ENCODE measurements at regions not wholly inside any gene's neighbourhood (a gene's known extent, or its start where the extent isn't known, plus 50 kb on each side); places are given as distances from the start of the nearest gene placed in this dataset.

DNA sequence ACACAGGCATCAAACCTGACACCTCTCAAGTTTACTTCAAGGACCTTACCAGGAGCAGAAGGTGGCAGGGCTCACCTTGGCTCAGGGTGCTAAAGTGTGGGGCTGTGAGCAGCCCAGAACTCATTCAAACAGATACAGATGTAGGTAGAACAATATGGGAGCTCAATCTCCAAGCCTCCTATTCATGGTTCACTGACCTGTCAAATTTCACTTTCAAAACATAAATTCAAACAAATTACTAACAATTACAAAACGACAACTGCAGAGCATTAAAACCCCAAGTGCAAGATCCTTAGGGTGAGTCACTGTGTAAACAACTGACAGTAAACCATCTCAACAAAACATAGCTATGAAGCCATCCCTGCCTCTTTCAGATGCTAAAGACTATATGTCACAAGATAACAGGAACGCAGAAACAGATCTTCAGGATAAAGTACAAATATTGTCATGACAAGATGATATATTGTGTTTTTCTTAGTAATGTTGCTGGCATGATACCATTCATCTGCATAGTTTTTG, 303.5 kb upstream of the ANO3 start:
- Histone ChIP-seq H3K4me3 (replicated peaks; ENCODE audit: insufficient read depth, low read length) (no peak overlapping the region), H3K27ac (replicated peaks) (no peak overlapping the region), H3K27me3 (ENCODE audit: insufficient read depth, poor library complexity, severe bottlenecking) (no peaks in the 10 kb centered on the region)
- TF ChIP-seq GABPA (IDR thresholded peaks at IDR 0.05; ENCODE audit: low read depth) (no peak), POLR2AphosphoS5 (IDR thresholded peaks at IDR 0.05; ENCODE audit: low read depth) (no peak), SPI1 (IDR thresholded peaks at IDR 0.05; ENCODE audit: borderline replicate concordance, low read depth) (no peak)
- TF ChIP-seq, protein P1, sequence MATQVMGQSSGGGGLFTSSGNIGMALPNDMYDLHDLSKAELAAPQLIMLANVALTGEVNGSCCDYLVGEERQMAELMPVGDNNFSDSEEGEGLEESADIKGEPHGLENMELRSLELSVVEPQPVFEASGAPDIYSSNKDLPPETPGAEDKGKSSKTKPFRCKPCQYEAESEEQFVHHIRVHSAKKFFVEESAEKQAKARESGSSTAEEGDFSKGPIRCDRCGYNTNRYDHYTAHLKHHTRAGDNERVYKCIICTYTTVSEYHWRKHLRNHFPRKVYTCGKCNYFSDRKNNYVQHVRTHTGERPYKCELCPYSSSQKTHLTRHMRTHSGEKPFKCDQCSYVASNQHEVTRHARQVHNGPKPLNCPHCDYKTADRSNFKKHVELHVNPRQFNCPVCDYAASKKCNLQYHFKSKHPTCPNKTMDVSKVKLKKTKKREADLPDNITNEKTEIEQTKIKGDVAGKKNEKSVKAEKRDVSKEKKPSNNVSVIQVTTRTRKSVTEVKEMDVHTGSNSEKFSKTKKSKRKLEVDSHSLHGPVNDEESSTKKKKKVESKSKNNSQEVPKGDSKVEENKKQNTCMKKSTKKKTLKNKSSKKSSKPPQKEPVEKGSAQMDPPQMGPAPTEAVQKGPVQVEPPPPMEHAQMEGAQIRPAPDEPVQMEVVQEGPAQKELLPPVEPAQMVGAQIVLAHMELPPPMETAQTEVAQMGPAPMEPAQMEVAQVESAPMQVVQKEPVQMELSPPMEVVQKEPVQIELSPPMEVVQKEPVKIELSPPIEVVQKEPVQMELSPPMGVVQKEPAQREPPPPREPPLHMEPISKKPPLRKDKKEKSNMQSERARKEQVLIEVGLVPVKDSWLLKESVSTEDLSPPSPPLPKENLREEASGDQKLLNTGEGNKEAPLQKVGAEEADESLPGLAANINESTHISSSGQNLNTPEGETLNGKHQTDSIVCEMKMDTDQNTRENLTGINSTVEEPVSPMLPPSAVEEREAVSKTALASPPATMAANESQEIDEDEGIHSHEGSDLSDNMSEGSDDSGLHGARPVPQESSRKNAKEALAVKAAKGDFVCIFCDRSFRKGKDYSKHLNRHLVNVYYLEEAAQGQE (IDR thresholded peaks at IDR 0.05; ENCODE audit: insufficient replicate concordance, low read depth), result no peak
- TF ChIP-seq, protein P2, sequence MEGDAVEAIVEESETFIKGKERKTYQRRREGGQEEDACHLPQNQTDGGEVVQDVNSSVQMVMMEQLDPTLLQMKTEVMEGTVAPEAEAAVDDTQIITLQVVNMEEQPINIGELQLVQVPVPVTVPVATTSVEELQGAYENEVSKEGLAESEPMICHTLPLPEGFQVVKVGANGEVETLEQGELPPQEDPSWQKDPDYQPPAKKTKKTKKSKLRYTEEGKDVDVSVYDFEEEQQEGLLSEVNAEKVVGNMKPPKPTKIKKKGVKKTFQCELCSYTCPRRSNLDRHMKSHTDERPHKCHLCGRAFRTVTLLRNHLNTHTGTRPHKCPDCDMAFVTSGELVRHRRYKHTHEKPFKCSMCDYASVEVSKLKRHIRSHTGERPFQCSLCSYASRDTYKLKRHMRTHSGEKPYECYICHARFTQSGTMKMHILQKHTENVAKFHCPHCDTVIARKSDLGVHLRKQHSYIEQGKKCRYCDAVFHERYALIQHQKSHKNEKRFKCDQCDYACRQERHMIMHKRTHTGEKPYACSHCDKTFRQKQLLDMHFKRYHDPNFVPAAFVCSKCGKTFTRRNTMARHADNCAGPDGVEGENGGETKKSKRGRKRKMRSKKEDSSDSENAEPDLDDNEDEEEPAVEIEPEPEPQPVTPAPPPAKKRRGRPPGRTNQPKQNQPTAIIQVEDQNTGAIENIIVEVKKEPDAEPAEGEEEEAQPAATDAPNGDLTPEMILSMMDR (IDR thresholded peaks at IDR 0.05; ENCODE audit: insufficient read depth, low read length), result no peak
- no peak for DNase-seq (ENCODE audit: low read depth in 1 of 2, low spot score in 1 of 2)

DNA sequence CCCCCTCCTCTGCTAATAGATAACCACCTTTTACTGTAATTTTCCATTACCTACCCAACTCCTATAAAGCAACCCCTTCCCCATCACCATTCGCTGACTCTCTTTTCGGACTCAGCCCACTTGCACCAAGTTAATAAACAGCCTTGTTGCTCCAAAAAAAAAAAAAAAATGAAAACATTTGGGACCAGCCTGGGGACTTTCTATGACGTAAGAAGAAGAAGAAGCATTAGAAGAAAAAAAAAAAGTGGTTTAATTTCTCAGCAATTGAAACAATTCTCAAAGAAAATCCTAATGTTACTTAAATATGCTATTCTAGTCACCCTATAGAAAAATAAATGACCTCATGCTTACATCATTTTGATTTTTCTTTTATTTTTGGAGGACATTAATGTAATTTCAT, 301.5 kb upstream of the ANO3 start:
- TF ChIP-seq, protein P1 (IDR thresholded peaks at IDR 0.05; ENCODE audit: insufficient replicate concordance, low read depth), result no peak
- TF ChIP-seq, protein P2 (IDR thresholded peaks at IDR 0.05; ENCODE audit: insufficient read depth, low read length), result no peak
- TF ChIP-seq POLR2AphosphoS5 (IDR thresholded peaks at IDR 0.05; ENCODE audit: low read depth) (no peak), GABPA (IDR thresholded peaks at IDR 0.05; ENCODE audit: low read depth) (no peak), SPI1 (IDR thresholded peaks at IDR 0.05; ENCODE audit: borderline replicate concordance, low read depth) (no peak)
- no peak for DNase-seq (ENCODE audit: low read depth in 1 of 2, low spot score in 1 of 2)
- H3K27ac ChIP-seq (replicated peaks), result no peak overlapping the region
- no peaks in the 10 kb centered on the region for H3K27me3 ChIP-seq (ENCODE audit: insufficient read depth, poor library complexity, severe bottlenecking)
- H3K4me3 ChIP-seq (replicated peaks; ENCODE audit: insufficient read depth, low read length), result no peak overlapping the region

DNA sequence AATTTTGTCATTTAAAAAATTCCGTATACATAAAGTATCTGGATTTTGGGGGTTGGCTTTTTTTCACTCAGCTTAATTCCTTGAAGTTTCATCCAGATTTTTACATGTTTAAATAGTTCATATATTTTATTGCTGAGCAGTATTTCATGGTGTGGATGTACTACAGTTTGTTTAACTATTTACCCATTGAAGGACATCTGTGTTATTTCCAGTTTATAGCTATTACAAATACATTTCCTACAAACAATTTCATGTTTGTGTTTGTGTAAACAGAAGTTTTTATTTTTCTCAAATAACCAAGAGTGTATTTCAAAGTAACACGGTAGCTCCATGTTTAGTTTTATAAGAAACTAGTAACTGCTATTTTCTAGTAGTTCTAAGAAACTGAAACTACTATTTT, 299.7 kb upstream of the ANO3 start:
- H3K27ac ChIP-seq (replicated peaks), result no peak overlapping the region
- no peak overlapping the region for H3K4me3 ChIP-seq (replicated peaks; ENCODE audit: insufficient read depth, low read length)
- TF ChIP-seq POLR2AphosphoS5 (IDR thresholded peaks at IDR 0.05; ENCODE audit: low read depth) (no peak), GABPA (IDR thresholded peaks at IDR 0.05; ENCODE audit: low read depth) (no peak), SPI1 (IDR thresholded peaks at IDR 0.05; ENCODE audit: borderline replicate concordance, low read depth) (no peak)
- TF ChIP-seq, protein P1 (IDR thresholded peaks at IDR 0.05; ENCODE audit: insufficient replicate concordance, low read depth), result no peak
- TF ChIP-seq, protein P2 (IDR thresholded peaks at IDR 0.05; ENCODE audit: insufficient read depth, low read length), result no peak
- no peak for DNase-seq (ENCODE audit: low read depth in 1 of 2, low spot score in 1 of 2)
- no peaks in the 10 kb centered on the region for H3K27me3 ChIP-seq (ENCODE audit: insufficient read depth, poor library complexity, severe bottlenecking)
